Activated CD8-positive, alpha-beta T cell treated with anti-CD3 and anti-CD28 coated beads, Interleukin-2, amount 10 ng/mL, durations not matched to agents 7 days and 5 days (primary cell): ENCODE measurements at regions not wholly inside any gene's neighbourhood (a gene's known extent, or its start where the extent isn't known, plus 50 kb on each side); places are given as distances from the start of the nearest gene placed in this dataset.
"Not testable (repeated sequence)": the region's sequence is repeated elsewhere in the genome, so short reads cannot be mapped to it uniquely, and the experiment has no call there.

Source experiments
- ATAC-seq: fragments of 150-1000 bp; cut with Tn5 transposase; one replicate; pipeline ENCODE4 v1.10.0; 2021; ENCODE audit warnings: moderate library complexity
- CTCF ChIA-PET: fragments of 350-600 bp; sonication (Branson Sonifier 250); formaldehyde crosslinking; loops from one replicate; lab custom pipeline; 2021; ENCODE audit warnings: antibody characterized with exemption; lab: Charles Lee
- POLR2A ChIA-PET: fragments of 350-600 bp; sonication (Branson Sonifier 250); formaldehyde crosslinking; loops from one replicate; lab custom pipeline; 2021; ENCODE audit warnings: antibody characterized with exemption; lab: Charles Lee
- DNase-seq: peaks from one replicate; pipeline ENCODE4 v3.0.0-alpha.2; 2020
- H3K27ac Mint-ChIP-seq: one replicate; pipeline ENCODE4 v1.8.0; 2021; ENCODE audit warnings: mild to moderate bottlenecking, mixed read lengths
- H3K27me3 Mint-ChIP-seq: one replicate; pipeline ENCODE4 v1.8.0; 2021; ENCODE audit warnings: low read depth, mixed read lengths
- H3K36me3 Mint-ChIP-seq: one replicate; pipeline ENCODE4 v1.8.0; 2021; ENCODE audit warnings: low read depth, mixed read lengths
- H3K4me1 Mint-ChIP-seq: one replicate; pipeline ENCODE4 v1.8.0; 2021; ENCODE audit warnings: low read depth, mixed read lengths
- H3K4me3 Mint-ChIP-seq: one replicate; pipeline ENCODE4 v1.8.0; 2021; ENCODE audit warnings: mild to moderate bottlenecking, mixed read lengths
- H3K9me3 Mint-ChIP-seq: one replicate; pipeline ENCODE4 v1.8.0; 2022; ENCODE audit warnings: mixed read lengths; ENCODE audit not compliant: insufficient read depth

GRCh38 chr2:51812138-51812866 lies 780.4 kb upstream of the NRXN1 start:
- Mint-ChIP-seq H3K4me3 (no peak overlapping the region), H3K36me3 (no peaks in the 10 kb centered on the region), H3K27me3 (no peaks in the 10 kb centered on the region), H3K4me1 (no peaks in the 10 kb centered on the region), H3K9me3 (peaks cover 19% of the 10 kb centered on the region), H3K27ac (no peak overlapping the region)
- DNase-seq: no peak
- ChIA-PET POLR2A (no interaction called here), CTCF (no interaction called here)
- no peak for ATAC-seq

GRCh38 chr2:51810197-51810596 lies 778.3 kb upstream of the NRXN1 start:
- Mint-ChIP-seq H3K9me3 (peaks cover 26% of the 10 kb centered on the region), H3K4me1 (no peaks in the 10 kb centered on the region), H3K4me3 (no peak overlapping the region), H3K27me3 (no peaks in the 10 kb centered on the region), H3K27ac (no peak overlapping the region), H3K36me3 (no peaks in the 10 kb centered on the region)
- CTCF ChIA-PET: no interaction called here
- ATAC-seq: no peak
- DNase-seq: no peak
- POLR2A ChIA-PET: no interaction called here

- H3K4me1 Mint-ChIP-seq: no peaks in the 10 kb centered on the region
- no peaks in the 10 kb centered on the region for H3K27me3 Mint-ChIP-seq
- ATAC-seq (no peak), DNase-seq (no peak)
- peaks cover 17% of the 10 kb centered on the region for H3K9me3 Mint-ChIP-seq
- CTCF ChIA-PET: no interaction called here
- no peak overlapping the region for H3K4me3 Mint-ChIP-seq
- POLR2A ChIA-PET: no interaction called here
- H3K36me3 Mint-ChIP-seq: no peaks in the 10 kb centered on the region
- no peak overlapping the region for H3K27ac Mint-ChIP-seq
These were observed 775.3 kb upstream of the NRXN1 start for GRCh38 chr2:51807229-51807628.

- no peak overlapping the region for H3K4me3 Mint-ChIP-seq
- no peaks in the 10 kb centered on the region for H3K36me3 Mint-ChIP-seq
- peaks cover 19% of the 10 kb centered on the region for H3K9me3 Mint-ChIP-seq
- no peak overlapping the region for H3K27ac Mint-ChIP-seq
- H3K27me3 Mint-ChIP-seq: no peaks in the 10 kb centered on the region
- CTCF ChIA-PET: no interaction called here
- H3K4me1 Mint-ChIP-seq: no peaks in the 10 kb centered on the region
- DNase-seq: no peak
- no peak for ATAC-seq
- POLR2A ChIA-PET: no interaction called here
These were observed 763.4 kb upstream of the NRXN1 start for GRCh38 chr2:51795248-51795888.

GRCh38 chr2:51791496-51791895 lies 759.6 kb upstream of the NRXN1 start:
- Mint-ChIP-seq H3K27ac (no peak overlapping the region), H3K27me3 (no peaks in the 10 kb centered on the region), H3K4me1 (no peaks in the 10 kb centered on the region), H3K9me3 (peaks cover 3% of the 10 kb centered on the region), H3K4me3 (no peak overlapping the region), H3K36me3 (no peaks in the 10 kb centered on the region)
- ChIA-PET POLR2A (no interaction called here), CTCF (no interaction called here)
- ATAC-seq (no peak), DNase-seq (no peak)

- DNase-seq (no peak), ATAC-seq (no peak)
- H3K9me3 Mint-ChIP-seq: peaks cover 3% of the 10 kb centered on the region
- ChIA-PET POLR2A (no interaction called here), CTCF (no interaction called here)
- H3K4me3 Mint-ChIP-seq: no peak overlapping the region
- H3K27ac Mint-ChIP-seq: no peak overlapping the region
- H3K27me3 Mint-ChIP-seq: no peaks in the 10 kb centered on the region
- H3K36me3 Mint-ChIP-seq: no peaks in the 10 kb centered on the region
- no peaks in the 10 kb centered on the region for H3K4me1 Mint-ChIP-seq
These were observed 758.9 kb upstream of the NRXN1 start for GRCh38 chr2:51790854-51791253.

GRCh38 chr2:51789918-51790317 lies 758.0 kb upstream of the NRXN1 start:
- Mint-ChIP-seq H3K4me3 (no peak overlapping the region), H3K36me3 (no peaks in the 10 kb centered on the region), H3K4me1 (no peaks in the 10 kb centered on the region), H3K27ac (no peak overlapping the region), H3K27me3 (no peaks in the 10 kb centered on the region), H3K9me3 (peaks cover 3% of the 10 kb centered on the region)
- ATAC-seq (no peak), DNase-seq (no peak)
- CTCF ChIA-PET: no interaction called here
- POLR2A ChIA-PET: no interaction called here

- H3K4me3 Mint-ChIP-seq: no peak overlapping the region
- peaks cover under 1% of the 10 kb centered on the region for H3K9me3 Mint-ChIP-seq
- no peak overlapping the region for H3K27ac Mint-ChIP-seq
- ATAC-seq: no peak
- H3K36me3 Mint-ChIP-seq: no peaks in the 10 kb centered on the region
- no peak for DNase-seq
- H3K4me1 Mint-ChIP-seq: no peaks in the 10 kb centered on the region
- no peaks in the 10 kb centered on the region for H3K27me3 Mint-ChIP-seq
- POLR2A ChIA-PET: no interaction called here
- CTCF ChIA-PET: no interaction called here
These were observed 751.2 kb upstream of the NRXN1 start for GRCh38 chr2:51782921-51783765.

- H3K4me3 Mint-ChIP-seq: no peak overlapping the region
- no peaks in the 10 kb centered on the region for H3K27me3 Mint-ChIP-seq
- POLR2A ChIA-PET: no interaction called here
- DNase-seq (no peak), ATAC-seq (no peak)
- CTCF ChIA-PET: no interaction called here
- no peaks in the 10 kb centered on the region for H3K4me1 Mint-ChIP-seq
- no peak overlapping the region for H3K27ac Mint-ChIP-seq
- no peaks in the 10 kb centered on the region for H3K36me3 Mint-ChIP-seq
- H3K9me3 Mint-ChIP-seq: peaks cover 5% of the 10 kb centered on the region
These were observed 749.8 kb upstream of the NRXN1 start for GRCh38 chr2:51781691-51782090.

GRCh38 chr2:51780353-51780752 lies 748.4 kb upstream of the NRXN1 start:
- ChIA-PET CTCF (no interaction called here), POLR2A (no interaction called here)
- ATAC-seq: no peak
- peaks cover 5% of the 10 kb centered on the region for H3K9me3 Mint-ChIP-seq
- no peak overlapping the region for H3K27ac Mint-ChIP-seq
- H3K4me1 Mint-ChIP-seq: no peaks in the 10 kb centered on the region
- H3K4me3 Mint-ChIP-seq: no peak overlapping the region
- no peaks in the 10 kb centered on the region for H3K36me3 Mint-ChIP-seq
- no peaks in the 10 kb centered on the region for H3K27me3 Mint-ChIP-seq
- no peak for DNase-seq

GRCh38 chr2:51779723-51780122 lies 747.8 kb upstream of the NRXN1 start:
- H3K27ac Mint-ChIP-seq, DNase-seq, H3K4me3 Mint-ChIP-seq, CTCF ChIA-PET, H3K4me1 Mint-ChIP-seq, POLR2A ChIA-PET, H3K36me3 Mint-ChIP-seq, H3K27me3 Mint-ChIP-seq, H3K9me3 Mint-ChIP-seq, ATAC-seq: not testable (repeated sequence)

GRCh38 chr2:51778806-51779205 lies 746.9 kb upstream of the NRXN1 start:
- Mint-ChIP-seq H3K36me3 (no peaks in the 10 kb centered on the region), H3K4me3 (no peak overlapping the region), H3K9me3 (peaks cover 5% of the 10 kb centered on the region), H3K27me3 (no peaks in the 10 kb centered on the region), H3K27ac (no peak overlapping the region), H3K4me1 (no peaks in the 10 kb centered on the region)
- DNase-seq (no peak), ATAC-seq (no peak)
- ChIA-PET POLR2A (no interaction called here), CTCF (no interaction called here)
